Liver (tissue), 3 donors: ENCODE measurements at regions not wholly inside any gene's neighbourhood (a gene's known extent, or its start where the extent isn't known, plus 50 kb on each side); places are given as distances from the start of the nearest gene placed in this dataset.

ENCODE experiments used
- ATF3 ChIP-seq: IDR thresholded peaks from 2 replicates; pipeline ENCODE4 v1.6.1; 2016; ENCODE audit warnings: antibody characterized with exemption
- GABPA ChIP-seq, 2 donors: IDR thresholded peaks in 1 of 2; conservative IDR thresholded peaks in 1 of 2; 2 replicates each; pipeline ENCODE4 v1.6.1; 2016; ENCODE audit warnings: antibody characterized with exemption in 2 of 2, mild to moderate bottlenecking in 1 of 2, moderate library complexity in 1 of 2
- HNF4G ChIP-seq: IDR thresholded peaks from 2 replicates; pipeline ENCODE4 v1.6.1; 2016; ENCODE audit warnings: antibody characterized with exemption
- JUND ChIP-seq, 2 donors: IDR thresholded peaks; 2 replicates each; pipeline ENCODE4 v1.6.1; 2016; ENCODE audit warnings: antibody characterized with exemption in 2 of 2
- MAX ChIP-seq: IDR thresholded peaks from 2 replicates; pipeline ENCODE4 v1.6.1; 2016; ENCODE audit warnings: antibody characterized with exemption
- NR2F2 ChIP-seq: IDR thresholded peaks from 2 replicates; pipeline ENCODE4 v1.6.1; 2016; ENCODE audit warnings: antibody characterized with exemption
- RAD21 ChIP-seq, 2 donors: IDR thresholded peaks; 2 replicates each; pipeline ENCODE4 v1.6.1; 2016; ENCODE audit warnings: antibody characterized with exemption in 2 of 2, mild to moderate bottlenecking in 2 of 2
- SP1 ChIP-seq: IDR thresholded peaks from 2 replicates; pipeline ENCODE4 v1.6.1; 2018; ENCODE audit warnings: antibody characterized with exemption, mild to moderate bottlenecking
- TAF1 ChIP-seq: conservative IDR thresholded peaks from 2 replicates; pipeline ENCODE4 v1.6.1; 2016; ENCODE audit warnings: antibody characterized with exemption, mild to moderate bottlenecking
- YY1 ChIP-seq: IDR thresholded peaks from 2 replicates; pipeline ENCODE4 v1.6.1; 2016; ENCODE audit warnings: antibody characterized with exemption, mild to moderate bottlenecking
- TF ChIP-seq, protein P1 (sequence below): fragments of 150-350 bp; IDR thresholded peaks from 2 replicates; pipeline ENCODE4 v1.5.1; 2017; ENCODE audit warnings: improper control_type of control experiment, low read depth, low read length; ENCODE audit not compliant: missing input control
- TF ChIP-seq, protein P2 (sequence below): IDR thresholded peaks from 2 replicates; pipeline ENCODE4 v1.6.1; 2016; ENCODE audit warnings: antibody characterized with exemption, mild to moderate bottlenecking
- TF ChIP-seq, protein P3 (sequence below): IDR thresholded peaks from 2 replicates; pipeline ENCODE4 v1.6.1; 2016; ENCODE audit warnings: antibody characterized with exemption
- donor health status: healthy.
- donor health status: healthy.

DNA sequence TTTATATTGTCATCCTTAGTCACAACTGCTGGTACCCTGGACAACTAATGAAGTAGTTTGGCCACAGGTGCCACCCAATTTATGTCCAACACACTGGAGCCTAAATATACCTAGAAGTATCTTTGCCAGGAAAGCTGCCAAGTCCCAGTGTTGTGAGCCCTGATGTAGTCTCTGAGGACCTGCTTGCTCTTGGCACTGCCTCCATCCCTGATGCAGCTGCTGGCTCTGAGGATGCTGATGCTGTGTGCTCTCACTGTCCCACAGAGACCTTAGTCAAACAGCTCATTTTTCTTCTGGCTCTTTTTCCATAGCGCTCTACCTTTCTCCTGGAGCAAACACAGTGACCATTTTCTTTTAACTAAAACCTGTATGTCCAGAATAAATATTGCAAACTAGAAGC is 1535.4 kb upstream of the ADGRL3 start:
- TF ChIP-seq HNF4G = no peak
- TF ChIP-seq, protein P1, sequence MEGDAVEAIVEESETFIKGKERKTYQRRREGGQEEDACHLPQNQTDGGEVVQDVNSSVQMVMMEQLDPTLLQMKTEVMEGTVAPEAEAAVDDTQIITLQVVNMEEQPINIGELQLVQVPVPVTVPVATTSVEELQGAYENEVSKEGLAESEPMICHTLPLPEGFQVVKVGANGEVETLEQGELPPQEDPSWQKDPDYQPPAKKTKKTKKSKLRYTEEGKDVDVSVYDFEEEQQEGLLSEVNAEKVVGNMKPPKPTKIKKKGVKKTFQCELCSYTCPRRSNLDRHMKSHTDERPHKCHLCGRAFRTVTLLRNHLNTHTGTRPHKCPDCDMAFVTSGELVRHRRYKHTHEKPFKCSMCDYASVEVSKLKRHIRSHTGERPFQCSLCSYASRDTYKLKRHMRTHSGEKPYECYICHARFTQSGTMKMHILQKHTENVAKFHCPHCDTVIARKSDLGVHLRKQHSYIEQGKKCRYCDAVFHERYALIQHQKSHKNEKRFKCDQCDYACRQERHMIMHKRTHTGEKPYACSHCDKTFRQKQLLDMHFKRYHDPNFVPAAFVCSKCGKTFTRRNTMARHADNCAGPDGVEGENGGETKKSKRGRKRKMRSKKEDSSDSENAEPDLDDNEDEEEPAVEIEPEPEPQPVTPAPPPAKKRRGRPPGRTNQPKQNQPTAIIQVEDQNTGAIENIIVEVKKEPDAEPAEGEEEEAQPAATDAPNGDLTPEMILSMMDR = no peak
- TF ChIP-seq, protein P2, sequence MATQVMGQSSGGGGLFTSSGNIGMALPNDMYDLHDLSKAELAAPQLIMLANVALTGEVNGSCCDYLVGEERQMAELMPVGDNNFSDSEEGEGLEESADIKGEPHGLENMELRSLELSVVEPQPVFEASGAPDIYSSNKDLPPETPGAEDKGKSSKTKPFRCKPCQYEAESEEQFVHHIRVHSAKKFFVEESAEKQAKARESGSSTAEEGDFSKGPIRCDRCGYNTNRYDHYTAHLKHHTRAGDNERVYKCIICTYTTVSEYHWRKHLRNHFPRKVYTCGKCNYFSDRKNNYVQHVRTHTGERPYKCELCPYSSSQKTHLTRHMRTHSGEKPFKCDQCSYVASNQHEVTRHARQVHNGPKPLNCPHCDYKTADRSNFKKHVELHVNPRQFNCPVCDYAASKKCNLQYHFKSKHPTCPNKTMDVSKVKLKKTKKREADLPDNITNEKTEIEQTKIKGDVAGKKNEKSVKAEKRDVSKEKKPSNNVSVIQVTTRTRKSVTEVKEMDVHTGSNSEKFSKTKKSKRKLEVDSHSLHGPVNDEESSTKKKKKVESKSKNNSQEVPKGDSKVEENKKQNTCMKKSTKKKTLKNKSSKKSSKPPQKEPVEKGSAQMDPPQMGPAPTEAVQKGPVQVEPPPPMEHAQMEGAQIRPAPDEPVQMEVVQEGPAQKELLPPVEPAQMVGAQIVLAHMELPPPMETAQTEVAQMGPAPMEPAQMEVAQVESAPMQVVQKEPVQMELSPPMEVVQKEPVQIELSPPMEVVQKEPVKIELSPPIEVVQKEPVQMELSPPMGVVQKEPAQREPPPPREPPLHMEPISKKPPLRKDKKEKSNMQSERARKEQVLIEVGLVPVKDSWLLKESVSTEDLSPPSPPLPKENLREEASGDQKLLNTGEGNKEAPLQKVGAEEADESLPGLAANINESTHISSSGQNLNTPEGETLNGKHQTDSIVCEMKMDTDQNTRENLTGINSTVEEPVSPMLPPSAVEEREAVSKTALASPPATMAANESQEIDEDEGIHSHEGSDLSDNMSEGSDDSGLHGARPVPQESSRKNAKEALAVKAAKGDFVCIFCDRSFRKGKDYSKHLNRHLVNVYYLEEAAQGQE = no peak
- TF ChIP-seq MAX = no peak
- no peak for TF ChIP-seq RAD21 (IDR thresholded peaks at IDR 0.05)
- no peak for TF ChIP-seq ATF3
- TF ChIP-seq, protein P3, sequence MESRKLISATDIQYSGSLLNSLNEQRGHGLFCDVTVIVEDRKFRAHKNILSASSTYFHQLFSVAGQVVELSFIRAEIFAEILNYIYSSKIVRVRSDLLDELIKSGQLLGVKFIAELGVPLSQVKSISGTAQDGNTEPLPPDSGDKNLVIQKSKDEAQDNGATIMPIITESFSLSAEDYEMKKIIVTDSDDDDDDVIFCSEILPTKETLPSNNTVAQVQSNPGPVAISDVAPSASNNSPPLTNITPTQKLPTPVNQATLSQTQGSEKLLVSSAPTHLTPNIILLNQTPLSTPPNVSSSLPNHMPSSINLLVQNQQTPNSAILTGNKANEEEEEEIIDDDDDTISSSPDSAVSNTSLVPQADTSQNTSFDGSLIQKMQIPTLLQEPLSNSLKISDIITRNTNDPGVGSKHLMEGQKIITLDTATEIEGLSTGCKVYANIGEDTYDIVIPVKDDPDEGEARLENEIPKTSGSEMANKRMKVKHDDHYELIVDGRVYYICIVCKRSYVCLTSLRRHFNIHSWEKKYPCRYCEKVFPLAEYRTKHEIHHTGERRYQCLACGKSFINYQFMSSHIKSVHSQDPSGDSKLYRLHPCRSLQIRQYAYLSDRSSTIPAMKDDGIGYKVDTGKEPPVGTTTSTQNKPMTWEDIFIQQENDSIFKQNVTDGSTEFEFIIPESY = no peak
- no peak for TF ChIP-seq GABPA (IDR thresholded peaks at IDR 0.05 in 1 of 2, conservative IDR thresholded peaks at IDR 0.05 in 1 of 2)
- TF ChIP-seq JUND (IDR thresholded peaks at IDR 0.05) = no peak
- TF ChIP-seq YY1 = no peak
- TF ChIP-seq NR2F2 = no peak
- TF ChIP-seq SP1 = no peak
- no peak for TF ChIP-seq TAF1
